ENCODE measurements at regions not wholly inside any gene's neighbourhood (a gene's known extent, or its start where the extent isn't known, plus 50 kb on each side); places are given as distances from the start of the nearest gene placed in this dataset.
"Not testable (repeated sequence)": the region's sequence is repeated elsewhere in the genome, so short reads cannot be mapped to it uniquely, and the experiment has no call there.

DNA sequence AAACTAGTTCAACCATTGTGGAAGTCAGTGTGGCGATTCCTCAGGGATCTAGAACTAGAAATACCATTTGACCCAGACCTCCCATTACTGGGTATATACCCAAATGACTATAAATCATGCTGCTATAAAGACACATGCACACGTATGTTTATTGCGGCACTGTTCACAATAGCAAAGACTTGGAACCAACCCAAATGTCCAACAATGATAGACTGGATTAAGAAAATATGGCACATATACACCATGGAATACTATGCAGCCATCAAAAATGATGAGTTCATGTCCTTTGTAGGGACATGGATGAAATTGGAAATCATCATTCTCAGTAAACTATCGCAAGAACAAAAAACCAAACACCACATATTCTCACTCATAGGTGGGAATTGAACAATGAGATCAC is 754.7 kb upstream of the ADGRB3 start:
- in situ Hi-C loops (cut with MboI) = loop anchor here (10.0 kb wide), 1 partner anchor 344 kb away; no protein-coding TSS in a partner anchor
- H3K9ac ChIP-seq (ENCODE audit: insufficient read depth in 1 of 2, low read depth in 2 of 2, low read length in 2 of 2); H3K27me3 ChIP-seq (ENCODE audit: control insufficient read depth in 2 of 2, insufficient read depth in 2 of 2, low read length in 2 of 2); FAIRE-seq; CTCF ChIA-PET (ENCODE audit: low intra/inter-chr PET ratio); H2AFZ ChIP-seq (ENCODE audit: low read depth, low read length); H3K4me2 ChIP-seq (ENCODE audit: insufficient read depth, low read length); H3K9me1 ChIP-seq (ENCODE audit: control insufficient read depth, insufficient read depth, low read length); H3K27ac ChIP-seq (ENCODE audit: extremely low read depth, low read depth, low read length); BruUV-seq (replicated peaks); intact Hi-C loops (cut with micrococcal nuclease); ATAC-seq; H3K9me3 ChIP-seq (replicated peaks; ENCODE audit: control insufficient read depth, insufficient read depth, low read depth, low read length); DNase-seq (ENCODE audit: extremely low read depth in 1 of 4, low spot score in 3 of 4); H4K20me1 ChIP-seq (replicated peaks; ENCODE audit: control insufficient read depth, insufficient read depth, low read length); H3K4me3 ChIP-seq: not testable (repeated sequence)
- H3K79me2 ChIP-seq (ENCODE audit: control insufficient read depth, insufficient read depth, low read length) = peaks cover 59% of the 10 kb centered on the region
- H3K4me1 ChIP-seq (replicated peaks in 1 of 2; ENCODE audit: control insufficient read depth in 2 of 2, insufficient read depth in 2 of 2, low read length in 2 of 2) = peaks cover 10 to 19% of the 10 kb centered on the region in 2 experiments
- POLR2A ChIA-PET = interaction anchor here (1.6 kb wide), 1 partner anchor 161 kb away, joined by 4 read pairs; no protein-coding TSS in a partner anchor
- H3K36me3 ChIP-seq (ENCODE audit: control insufficient read depth, insufficient read depth, low read length) = peaks cover 48% of the 10 kb centered on the region
- WGBS (ENCODE audit: insufficient coverage, low coverage, missing lambda C conversion rate) = 42% methylated on average over 3 of the region's 4 CpGs
- peak; percentile 90 for TF ChIP-seq ZNF253 (CRISPR knock-in tag; conservative IDR thresholded peaks at IDR 0.05)
- TF ChIP-seq OTX1 (CRISPR knock-in tag; IDR thresholded peaks at IDR 0.05) = peak; percentile 97
- TF ChIP-seq, protein P1, sequence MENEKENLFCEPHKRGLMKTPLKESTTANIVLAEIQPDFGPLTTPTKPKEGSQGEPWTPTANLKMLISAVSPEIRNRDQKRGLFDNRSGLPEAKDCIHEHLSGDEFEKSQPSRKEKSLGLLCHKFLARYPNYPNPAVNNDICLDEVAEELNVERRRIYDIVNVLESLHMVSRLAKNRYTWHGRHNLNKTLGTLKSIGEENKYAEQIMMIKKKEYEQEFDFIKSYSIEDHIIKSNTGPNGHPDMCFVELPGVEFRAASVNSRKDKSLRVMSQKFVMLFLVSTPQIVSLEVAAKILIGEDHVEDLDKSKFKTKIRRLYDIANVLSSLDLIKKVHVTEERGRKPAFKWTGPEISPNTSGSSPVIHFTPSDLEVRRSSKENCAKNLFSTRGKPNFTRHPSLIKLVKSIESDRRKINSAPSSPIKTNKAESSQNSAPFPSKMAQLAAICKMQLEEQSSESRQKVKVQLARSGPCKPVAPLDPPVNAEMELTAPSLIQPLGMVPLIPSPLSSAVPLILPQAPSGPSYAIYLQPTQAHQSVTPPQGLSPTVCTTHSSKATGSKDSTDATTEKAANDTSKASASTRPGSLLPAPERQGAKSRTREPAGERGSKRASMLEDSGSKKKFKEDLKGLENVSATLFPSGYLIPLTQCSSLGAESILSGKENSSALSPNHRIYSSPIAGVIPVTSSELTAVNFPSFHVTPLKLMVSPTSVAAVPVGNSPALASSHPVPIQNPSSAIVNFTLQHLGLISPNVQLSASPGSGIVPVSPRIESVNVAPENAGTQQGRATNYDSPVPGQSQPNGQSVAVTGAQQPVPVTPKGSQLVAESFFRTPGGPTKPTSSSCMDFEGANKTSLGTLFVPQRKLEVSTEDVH (IDR thresholded peaks at IDR 0.05; ENCODE audit: low read depth, partially characterized antibody) = peak; percentile 47
- TF ChIP-seq, protein P2, sequence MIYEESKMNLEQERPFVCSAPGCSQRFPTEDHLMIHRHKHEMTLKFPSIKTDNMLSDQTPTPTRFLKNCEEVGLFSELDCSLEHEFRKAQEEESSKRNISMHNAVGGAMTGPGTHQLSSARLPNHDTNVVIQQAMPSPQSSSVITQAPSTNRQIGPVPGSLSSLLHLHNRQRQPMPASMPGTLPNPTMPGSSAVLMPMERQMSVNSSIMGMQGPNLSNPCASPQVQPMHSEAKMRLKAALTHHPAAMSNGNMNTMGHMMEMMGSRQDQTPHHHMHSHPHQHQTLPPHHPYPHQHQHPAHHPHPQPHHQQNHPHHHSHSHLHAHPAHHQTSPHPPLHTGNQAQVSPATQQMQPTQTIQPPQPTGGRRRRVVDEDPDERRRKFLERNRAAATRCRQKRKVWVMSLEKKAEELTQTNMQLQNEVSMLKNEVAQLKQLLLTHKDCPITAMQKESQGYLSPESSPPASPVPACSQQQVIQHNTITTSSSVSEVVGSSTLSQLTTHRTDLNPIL (CRISPR knock-in tag; IDR thresholded peaks at IDR 0.05) = peak; percentile 30; the same call in 1 of the 2 replicates
- peak; percentile 91 for TF ChIP-seq RFX7 (CRISPR knock-in tag; IDR thresholded peaks at IDR 0.05)
- TF ChIP-seq, protein P3, sequence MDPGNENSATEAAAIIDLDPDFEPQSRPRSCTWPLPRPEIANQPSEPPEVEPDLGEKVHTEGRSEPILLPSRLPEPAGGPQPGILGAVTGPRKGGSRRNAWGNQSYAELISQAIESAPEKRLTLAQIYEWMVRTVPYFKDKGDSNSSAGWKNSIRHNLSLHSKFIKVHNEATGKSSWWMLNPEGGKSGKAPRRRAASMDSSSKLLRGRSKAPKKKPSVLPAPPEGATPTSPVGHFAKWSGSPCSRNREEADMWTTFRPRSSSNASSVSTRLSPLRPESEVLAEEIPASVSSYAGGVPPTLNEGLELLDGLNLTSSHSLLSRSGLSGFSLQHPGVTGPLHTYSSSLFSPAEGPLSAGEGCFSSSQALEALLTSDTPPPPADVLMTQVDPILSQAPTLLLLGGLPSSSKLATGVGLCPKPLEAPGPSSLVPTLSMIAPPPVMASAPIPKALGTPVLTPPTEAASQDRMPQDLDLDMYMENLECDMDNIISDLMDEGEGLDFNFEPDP (CRISPR knock-in tag; IDR thresholded peaks at IDR 0.05) = peak; percentile 22; the same call in 1 of the 2 replicates
- TF ChIP-seq NFXL1 (CRISPR knock-in tag; IDR thresholded peaks at IDR 0.05) = 0 out of 2 replicates have a peak, but pooled peaks have one; percentile 36
- TF ChIP-seq, protein P4, sequence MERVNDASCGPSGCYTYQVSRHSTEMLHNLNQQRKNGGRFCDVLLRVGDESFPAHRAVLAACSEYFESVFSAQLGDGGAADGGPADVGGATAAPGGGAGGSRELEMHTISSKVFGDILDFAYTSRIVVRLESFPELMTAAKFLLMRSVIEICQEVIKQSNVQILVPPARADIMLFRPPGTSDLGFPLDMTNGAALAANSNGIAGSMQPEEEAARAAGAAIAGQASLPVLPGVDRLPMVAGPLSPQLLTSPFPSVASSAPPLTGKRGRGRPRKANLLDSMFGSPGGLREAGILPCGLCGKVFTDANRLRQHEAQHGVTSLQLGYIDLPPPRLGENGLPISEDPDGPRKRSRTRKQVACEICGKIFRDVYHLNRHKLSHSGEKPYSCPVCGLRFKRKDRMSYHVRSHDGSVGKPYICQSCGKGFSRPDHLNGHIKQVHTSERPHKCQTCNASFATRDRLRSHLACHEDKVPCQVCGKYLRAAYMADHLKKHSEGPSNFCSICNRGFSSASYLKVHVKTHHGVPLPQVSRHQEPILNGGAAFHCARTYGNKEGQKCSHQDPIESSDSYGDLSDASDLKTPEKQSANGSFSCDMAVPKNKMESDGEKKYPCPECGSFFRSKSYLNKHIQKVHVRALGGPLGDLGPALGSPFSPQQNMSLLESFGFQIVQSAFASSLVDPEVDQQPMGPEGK (CRISPR knock-in tag; IDR thresholded peaks at IDR 0.05; ENCODE audit: borderline replicate concordance) = peak; percentile 90
- TF ChIP-seq ZNF717 (CRISPR knock-in tag; IDR thresholded peaks at IDR 0.05) = peak; percentile 94
- TF ChIP-seq POLR2B (IDR thresholded peaks at IDR 0.05; ENCODE audit: low read depth, partially characterized antibody) = peak; percentile 87
- TF ChIP-seq HOXB6 (CRISPR knock-in tag; IDR thresholded peaks at IDR 0.05; ENCODE audit: borderline replicate concordance) = peak; percentile 79
- TF ChIP-seq, protein P5, sequence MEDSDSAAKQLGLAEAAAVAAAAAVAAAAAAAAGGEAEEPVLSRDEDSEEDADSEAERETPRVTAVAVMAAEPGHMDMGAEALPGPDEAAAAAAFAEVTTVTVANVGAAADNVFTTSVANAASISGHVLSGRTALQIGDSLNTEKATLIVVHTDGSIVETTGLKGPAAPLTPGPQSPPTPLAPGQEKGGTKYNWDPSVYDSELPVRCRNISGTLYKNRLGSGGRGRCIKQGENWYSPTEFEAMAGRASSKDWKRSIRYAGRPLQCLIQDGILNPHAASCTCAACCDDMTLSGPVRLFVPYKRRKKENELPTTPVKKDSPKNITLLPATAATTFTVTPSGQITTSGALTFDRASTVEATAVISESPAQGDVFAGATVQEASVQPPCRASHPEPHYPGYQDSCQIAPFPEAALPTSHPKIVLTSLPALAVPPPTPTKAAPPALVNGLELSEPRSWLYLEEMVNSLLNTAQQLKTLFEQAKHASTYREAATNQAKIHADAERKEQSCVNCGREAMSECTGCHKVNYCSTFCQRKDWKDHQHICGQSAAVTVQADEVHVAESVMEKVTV (CRISPR knock-in tag; IDR thresholded peaks at IDR 0.05) = 0 out of 2 replicates have a peak, but pooled peaks have one; percentile 19

Measured in K562 (cell line).